Upper lobe of left lung (tissue), 6 donors: ENCODE measurements at regions not wholly inside any gene's neighbourhood (a gene's known extent, or its start where the extent isn't known, plus 50 kb on each side); places are given as distances from the start of the nearest gene placed in this dataset.

Source experiments
- ATAC-seq, 2 donors: fragments of 200-7000 bp; cut with Tn5 transposase; one replicate each; pipeline ENCODE4 v1.9.1; 2022; ENCODE audit warnings: mild to moderate bottlenecking in 2 of 2, moderate library complexity in 2 of 2; ENCODE audit not compliant: low FRiP score in 2 of 2
- DNase-seq, 2 donors: peaks; one replicate each; pipeline ENCODE4 v3.0.0-alpha.2; 2019 to 2020
- H3K27ac ChIP-seq, 4 donors: fragments of 200-600 bp; sonication (generic); one replicate each; pipeline ENCODE4 v1.5.1; 2016 to 2019
- H3K27me3 ChIP-seq, 4 donors: fragments of 200-600 bp; sonication (generic); one replicate each; pipeline ENCODE4 v1.5.1; 2017 to 2019
- H3K36me3 ChIP-seq, 4 donors: fragments of 200-600 bp; sonication (generic); one replicate each; pipeline ENCODE4 v1.5.1; 2016 to 2019
- H3K4me1 ChIP-seq, 4 donors: fragments of 200-600 bp; sonication (generic); one replicate each; pipeline ENCODE4 v1.5.1; 2018 to 2019
- H3K4me3 ChIP-seq, 4 donors: fragments of 200-600 bp; sonication (generic); one replicate each; pipeline ENCODE4 v1.5.1; 2017 to 2019; ENCODE audit warnings: mild to moderate bottlenecking in 2 of 4, moderate library complexity in 1 of 4
- H3K9me3 ChIP-seq, 4 donors: fragments of 200-600 bp; sonication (generic); one replicate each; pipeline ENCODE4 v1.5.1; 2018 to 2019
- CTCF ChIP-seq, 6 experiments: fragments of 450-650 bp in 4 of 6; fragments of 200-600 bp in 2 of 6; sonication (generic) in 2 of 6; IDR thresholded peaks; one replicate each; pipeline ENCODE4 v1.5.1; 2016 to 2019; ENCODE audit warnings: antibody characterized with exemption in 6 of 6
- EP300 ChIP-seq, 4 donors: sonication (generic); formaldehyde crosslinking; IDR thresholded peaks; one replicate each; pipeline ENCODE4 v1.5.1; 2017; ENCODE audit warnings: antibody characterized with exemption in 4 of 4, control low read depth in 2 of 4
- POLR2A ChIP-seq, 4 donors: fragments of 450-650 bp; IDR thresholded peaks; one replicate each; pipeline ENCODE4 v1.5.1; 2016 to 2017; ENCODE audit warnings: antibody characterized with exemption in 4 of 4, mild to moderate bottlenecking in 2 of 4
- POLR2AphosphoS5 ChIP-seq, 2 donors: sonication (generic); formaldehyde crosslinking; IDR thresholded peaks; one replicate each; pipeline ENCODE4 v1.5.1; 2017; ENCODE audit warnings: antibody characterized with exemption in 2 of 2
- WGBS, 2 donors: methylation state at CpG; one replicate each; pipeline ENCODE4 v1.1.5; 2017 to 2018; 5-methylcytosine and 5-hydroxymethylcytosine counted together
- donor health status: DM: no; HTN: no; CAD: no; lungs with moderate emphysema.
- donor health status: DM: no; HTN: yes; CAD: no; lungs with severe emphysema.

- Histone ChIP-seq H3K27me3 (no peaks in the 10 kb centered on the region), H3K36me3 (no peaks in the 10 kb centered on the region), H3K4me3 (no peak overlapping the region), H3K9me3 (no peaks in the 10 kb centered on the region), H3K27ac (no peak overlapping the region), H3K4me1 (no peaks in the 10 kb centered on the region)
- ATAC-seq: no peak
- TF ChIP-seq POLR2AphosphoS5 (IDR thresholded peaks at IDR 0.05): no peak
- TF ChIP-seq POLR2A (IDR thresholded peaks at IDR 0.05): no peak
- TF ChIP-seq EP300 (IDR thresholded peaks at IDR 0.05): no peak
- no peak for TF ChIP-seq CTCF (IDR thresholded peaks at IDR 0.05)
- 91 to 92% methylated on average over 3 of the region's 3 CpGs for WGBS, 2 donors
- no peak for DNase-seq
Observed at GRCh38 chr3:150334974-150335373, 73.1 kb upstream of the TSC22D2 start.

GRCh38 chr3:150333477-150333876 is 74.6 kb upstream of the TSC22D2 start:
- 100% methylated on average over 1 of the region's 1 CpG for WGBS, 2 donors
- H3K9me3 ChIP-seq: no peaks in the 10 kb centered on the region

GRCh38 chr3:150331978-150332568 is 76.0 kb upstream of the TSC22D2 start:
- H3K4me3 ChIP-seq: no peak overlapping the region
- H3K36me3 ChIP-seq: no peaks in the 10 kb centered on the region
- ATAC-seq: no peak
- no peak overlapping the region for H3K27ac ChIP-seq
- WGBS, 2 donors: 67 to 89% methylated on average over 1 of the region's 1 CpG
- no peaks in the 10 kb centered on the region for H3K9me3 ChIP-seq
- TF ChIP-seq CTCF (IDR thresholded peaks at IDR 0.05): no peak
- TF ChIP-seq EP300 (IDR thresholded peaks at IDR 0.05): no peak
- TF ChIP-seq POLR2AphosphoS5 (IDR thresholded peaks at IDR 0.05): no peak
- TF ChIP-seq POLR2A (IDR thresholded peaks at IDR 0.05): no peak
- no peak for DNase-seq
- H3K4me1 ChIP-seq: peaks cover 0 to 8% (median 0%) of the 10 kb centered on the region in 4 donors
- H3K27me3 ChIP-seq: no peaks in the 10 kb centered on the region

More at GRCh38 chr3:150333477-150333876, 74.6 kb upstream of the TSC22D2 start:
- H3K27me3 ChIP-seq: no peaks in the 10 kb centered on the region
- no peak overlapping the region for H3K27ac ChIP-seq
- ATAC-seq (no peak), DNase-seq (no peak)
- TF ChIP-seq EP300 (IDR thresholded peaks at IDR 0.05) (no peak), POLR2A (IDR thresholded peaks at IDR 0.05) (no peak), CTCF (IDR thresholded peaks at IDR 0.05) (no peak)
- H3K4me3 ChIP-seq: no peak overlapping the region
- peaks cover 0 to 3% (median 0%) of the 10 kb centered on the region in 4 donors for H3K4me1 ChIP-seq
- H3K36me3 ChIP-seq: no peaks in the 10 kb centered on the region

- no peaks in the 10 kb centered on the region for H3K27me3 ChIP-seq
- ATAC-seq (no peak), DNase-seq (no peak)
- WGBS, 2 donors: 78 to 84% methylated on average over 2 of the region's 2 CpGs
- H3K36me3 ChIP-seq: no peaks in the 10 kb centered on the region
- H3K27ac ChIP-seq: no peak overlapping the region
- H3K9me3 ChIP-seq: no peaks in the 10 kb centered on the region
- no peak for TF ChIP-seq CTCF (IDR thresholded peaks at IDR 0.05)
- TF ChIP-seq POLR2AphosphoS5 (IDR thresholded peaks at IDR 0.05): no peak
- H3K4me1 ChIP-seq: peaks cover 0 to 8% (median 0%) of the 10 kb centered on the region in 4 donors
- no peak overlapping the region for H3K4me3 ChIP-seq
Observed at GRCh38 chr3:150330872-150331271, 77.2 kb upstream of the TSC22D2 start.

DNA sequence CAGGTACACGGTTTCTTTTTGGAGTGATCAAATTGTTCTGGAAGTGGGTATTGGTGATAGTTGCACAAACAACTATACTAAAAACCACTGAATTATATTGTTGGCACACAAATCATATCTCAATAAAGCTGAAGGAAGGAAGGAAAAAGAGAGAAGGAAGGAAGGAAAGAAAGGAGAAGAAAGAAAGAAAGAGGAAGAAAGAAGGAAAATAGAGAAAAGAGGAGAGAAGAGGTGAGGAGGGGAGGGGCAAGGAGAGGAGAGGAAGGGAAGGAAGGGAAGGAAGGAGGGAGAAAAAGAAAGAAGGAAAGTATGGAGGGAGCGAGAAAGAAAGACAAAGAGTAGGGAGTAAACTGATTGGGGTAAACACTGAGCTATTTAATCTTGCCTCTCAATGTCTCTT is 77.9 kb upstream of the TSC22D2 start:
- no peak for DNase-seq
- H3K4me1 ChIP-seq: peaks cover 0 to 8% (median 0%) of the 10 kb centered on the region in 4 donors

More for the DNA sequence above, 77.9 kb upstream of the TSC22D2 start:
- 93 to 95% methylated on average over 2 of the region's 2 CpGs for WGBS, 2 donors
- no peak for ATAC-seq
- Histone ChIP-seq H3K4me3 (no peak overlapping the region), H3K36me3 (no peaks in the 10 kb centered on the region), H3K27ac (no peak overlapping the region), H3K9me3 (no peaks in the 10 kb centered on the region), H3K27me3 (no peaks in the 10 kb centered on the region)
- TF ChIP-seq EP300 (IDR thresholded peaks at IDR 0.05) (no peak), POLR2A (IDR thresholded peaks at IDR 0.05) (no peak), POLR2AphosphoS5 (IDR thresholded peaks at IDR 0.05) (no peak)
